ENCODE measurements at regions not wholly inside any gene's neighbourhood (a gene's known extent, or its start where the extent isn't known, plus 50 kb on each side); places are given as distances from the start of the nearest gene placed in this dataset.

DNA sequence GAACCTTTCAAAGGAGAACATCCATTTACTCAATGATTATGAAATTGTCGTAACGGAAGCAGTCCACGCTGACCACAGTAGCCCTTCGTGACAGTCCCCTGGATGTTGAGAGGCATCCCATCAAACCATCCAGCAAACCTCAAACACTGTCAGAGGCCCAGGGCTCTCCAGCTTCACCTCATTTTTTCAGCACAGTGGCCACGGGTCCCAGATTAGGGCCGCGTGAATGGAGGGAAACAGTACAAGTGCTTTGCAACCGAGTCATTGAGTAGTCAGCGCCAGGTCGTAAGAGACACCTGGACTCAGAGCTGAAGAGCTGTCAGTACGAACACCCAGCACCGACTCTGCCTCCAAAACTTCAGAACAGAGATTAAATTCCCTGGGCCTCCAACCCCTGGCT lies 552.5 kb upstream of the SALL3 start:
- no peak overlapping the region for H3K4me3 ChIP-seq
- H3K9me3 ChIP-seq: peaks cover 9% of the 10 kb centered on the region
- intact Hi-C loops (cut with DNase I, micrococcal nuclease): no loop called here
- TF ChIP-seq, protein P1, sequence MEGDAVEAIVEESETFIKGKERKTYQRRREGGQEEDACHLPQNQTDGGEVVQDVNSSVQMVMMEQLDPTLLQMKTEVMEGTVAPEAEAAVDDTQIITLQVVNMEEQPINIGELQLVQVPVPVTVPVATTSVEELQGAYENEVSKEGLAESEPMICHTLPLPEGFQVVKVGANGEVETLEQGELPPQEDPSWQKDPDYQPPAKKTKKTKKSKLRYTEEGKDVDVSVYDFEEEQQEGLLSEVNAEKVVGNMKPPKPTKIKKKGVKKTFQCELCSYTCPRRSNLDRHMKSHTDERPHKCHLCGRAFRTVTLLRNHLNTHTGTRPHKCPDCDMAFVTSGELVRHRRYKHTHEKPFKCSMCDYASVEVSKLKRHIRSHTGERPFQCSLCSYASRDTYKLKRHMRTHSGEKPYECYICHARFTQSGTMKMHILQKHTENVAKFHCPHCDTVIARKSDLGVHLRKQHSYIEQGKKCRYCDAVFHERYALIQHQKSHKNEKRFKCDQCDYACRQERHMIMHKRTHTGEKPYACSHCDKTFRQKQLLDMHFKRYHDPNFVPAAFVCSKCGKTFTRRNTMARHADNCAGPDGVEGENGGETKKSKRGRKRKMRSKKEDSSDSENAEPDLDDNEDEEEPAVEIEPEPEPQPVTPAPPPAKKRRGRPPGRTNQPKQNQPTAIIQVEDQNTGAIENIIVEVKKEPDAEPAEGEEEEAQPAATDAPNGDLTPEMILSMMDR (IDR thresholded peaks at IDR 0.05): no peak
- DNase-seq (no peak), ATAC-seq (no peak)
- no peaks in the 10 kb centered on the region for H3K36me3 ChIP-seq (ENCODE audit: low read depth)
- no peaks in the 10 kb centered on the region for H3K4me1 ChIP-seq (ENCODE audit: low read depth)

DNA sequence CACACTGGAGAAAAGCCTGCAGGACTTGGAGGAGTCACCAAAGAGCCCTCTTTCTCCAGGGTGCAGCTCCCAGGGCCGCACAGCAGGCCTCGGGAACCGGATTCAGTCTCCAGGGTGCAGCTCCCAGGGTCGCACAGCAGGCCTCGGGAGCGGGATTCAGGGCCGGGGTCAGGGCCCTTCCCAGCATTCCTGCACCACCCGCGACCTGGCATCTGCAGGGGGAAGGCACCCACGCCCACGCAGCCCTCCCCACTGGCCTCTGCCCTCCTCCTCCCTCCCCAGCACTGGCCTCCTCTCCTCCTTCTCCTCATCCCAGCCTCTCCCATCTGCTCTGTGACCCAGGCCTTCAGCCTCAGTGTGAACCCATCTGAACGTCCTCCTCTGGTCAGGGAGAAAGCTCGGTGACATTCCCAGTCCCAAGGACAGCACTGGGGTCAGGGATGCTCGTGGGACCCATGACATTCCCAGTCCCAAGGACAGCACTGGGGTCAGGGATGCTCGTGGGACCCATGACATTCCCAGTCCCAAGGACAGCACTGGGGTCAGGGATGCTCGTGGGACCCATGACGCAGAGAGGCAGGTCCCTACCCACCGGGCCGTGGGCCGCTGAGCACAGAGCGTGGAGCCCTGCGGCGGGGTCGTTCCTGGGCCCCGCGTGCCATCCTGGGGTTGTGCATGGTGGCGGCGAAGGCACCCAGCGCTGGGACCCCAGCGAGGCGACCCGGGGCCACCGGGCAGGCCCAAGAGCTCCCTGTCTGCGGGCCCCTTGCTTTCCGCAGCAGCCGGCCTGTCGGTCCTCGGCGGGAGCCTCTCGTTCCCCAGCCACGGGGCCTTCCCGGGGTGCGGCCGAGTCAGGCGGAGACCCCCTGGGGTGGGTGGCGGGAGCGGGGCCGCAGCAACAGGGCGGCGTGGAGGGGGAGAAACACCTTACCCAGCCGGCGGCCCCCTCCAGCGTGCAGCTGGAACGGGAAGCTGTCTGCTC lies 550.2 kb upstream of the SALL3 start:
- intact Hi-C loops (cut with DNase I, micrococcal nuclease): no loop called here
- Histone ChIP-seq H3K4me1 (ENCODE audit: low read depth) (no peaks in the 10 kb centered on the region), H3K36me3 (ENCODE audit: low read depth) (no peaks in the 10 kb centered on the region), H3K9me3 (peaks cover 18% of the 10 kb centered on the region), H3K4me3 (no peak overlapping the region)
- ATAC-seq: no peak
- TF ChIP-seq, protein P1 (IDR thresholded peaks at IDR 0.05): no peak
- no peak for DNase-seq

DNA sequence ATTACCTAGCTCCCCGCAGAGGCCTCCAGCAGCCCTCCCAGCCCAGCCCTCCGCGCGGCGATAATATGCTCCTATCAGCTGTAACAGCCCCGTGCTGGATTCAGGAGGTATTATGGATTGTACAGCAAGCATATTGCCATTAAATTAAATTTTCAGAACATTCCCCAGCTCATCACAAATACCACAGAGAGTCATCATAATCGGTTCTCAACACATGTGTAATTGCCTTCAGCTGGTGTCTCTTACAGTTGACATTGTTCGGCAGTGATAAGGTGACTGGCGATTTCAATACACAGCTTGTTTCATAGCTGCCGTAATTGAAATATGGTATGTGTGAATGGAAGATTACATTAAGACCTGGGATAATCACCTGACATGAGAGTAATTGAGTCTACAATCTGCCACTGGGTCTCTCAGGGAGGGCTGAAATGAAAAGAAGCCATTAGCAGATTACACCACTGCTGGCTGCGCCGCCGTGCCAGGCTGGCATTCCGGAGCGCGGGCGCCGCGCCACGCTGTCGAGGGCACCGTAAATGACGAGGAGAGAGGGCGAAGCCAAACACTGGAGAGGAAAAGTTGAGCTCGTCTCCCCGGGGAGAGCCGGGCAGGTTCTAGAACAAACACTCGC lies 549.4 kb upstream of the SALL3 start:
- no peak overlapping the region for H3K4me3 ChIP-seq
- no peaks in the 10 kb centered on the region for H3K36me3 ChIP-seq (ENCODE audit: low read depth)
- DNase-seq (no peak), ATAC-seq (no peak)
- intact Hi-C loops (cut with DNase I, micrococcal nuclease): no loop called here
- TF ChIP-seq, protein P1 (IDR thresholded peaks at IDR 0.05): no peak
- no peaks in the 10 kb centered on the region for H3K4me1 ChIP-seq (ENCODE audit: low read depth)
- H3K9me3 ChIP-seq: peaks cover 18% of the 10 kb centered on the region

DNA sequence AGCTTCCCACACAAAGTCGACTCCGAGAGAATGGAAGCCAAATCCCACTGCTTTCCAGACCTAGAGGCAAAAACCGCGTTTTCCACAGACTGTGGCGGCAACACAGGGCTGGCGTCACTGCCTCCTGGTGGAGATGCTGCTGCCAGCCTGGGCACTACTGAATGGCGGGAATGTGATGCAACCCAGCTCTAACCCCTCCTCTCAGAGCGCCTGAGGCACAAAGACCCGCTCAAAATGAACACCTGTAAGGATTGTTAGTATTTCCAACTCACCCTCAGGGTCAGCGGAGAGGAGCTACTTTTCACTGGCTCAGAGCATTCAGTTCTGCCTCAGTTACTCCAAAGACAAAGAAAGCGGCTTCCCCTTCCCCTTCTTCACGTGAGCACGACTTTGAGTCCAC lies 548.0 kb upstream of the SALL3 start:
- ATAC-seq (no peak), DNase-seq (no peak)
- Histone ChIP-seq H3K9me3 (peaks cover 17% of the 10 kb centered on the region), H3K4me3 (no peak overlapping the region), H3K36me3 (ENCODE audit: low read depth) (no peaks in the 10 kb centered on the region), H3K4me1 (ENCODE audit: low read depth) (no peaks in the 10 kb centered on the region)
- intact Hi-C loops (cut with DNase I, micrococcal nuclease): no loop called here
- TF ChIP-seq, protein P1 (IDR thresholded peaks at IDR 0.05): no peak

DNA sequence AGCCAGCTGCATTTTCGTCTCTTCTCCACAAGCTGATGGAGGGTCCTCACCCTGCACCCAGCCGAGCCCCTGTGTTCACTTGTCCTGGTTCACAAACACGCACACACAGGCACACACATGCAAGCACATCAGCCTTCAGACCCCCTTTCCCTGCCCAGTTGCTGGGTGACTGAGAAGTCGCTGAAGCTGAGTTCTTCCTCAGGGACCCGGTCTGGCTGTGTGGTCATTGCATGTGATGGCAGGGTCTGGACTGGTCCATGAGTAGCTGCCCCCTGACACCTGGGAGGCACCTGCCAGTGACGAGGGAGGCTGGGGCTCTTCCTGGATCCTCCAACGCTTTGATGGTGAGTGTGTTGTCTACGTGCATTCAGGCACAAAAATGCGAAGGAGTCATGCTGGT lies 546.1 kb upstream of the SALL3 start:
- ATAC-seq: no peak
- H3K4me3 ChIP-seq: no peak overlapping the region
- H3K4me1 ChIP-seq (ENCODE audit: low read depth): no peaks in the 10 kb centered on the region
- no peak for DNase-seq
- intact Hi-C loops (cut with DNase I, micrococcal nuclease): no loop called here
- H3K9me3 ChIP-seq: peaks cover 17% of the 10 kb centered on the region
- no peaks in the 10 kb centered on the region for H3K36me3 ChIP-seq (ENCODE audit: low read depth)
- TF ChIP-seq, protein P1 (IDR thresholded peaks at IDR 0.05): no peak
